ENCODE measurements at regions not wholly inside any gene's neighbourhood (a gene's known extent, or its start where the extent isn't known, plus 50 kb on each side); places are given as distances from the start of the nearest gene placed in this dataset.
"Not testable (repeated sequence)": the region's sequence is repeated elsewhere in the genome, so short reads cannot be mapped to it uniquely, and the experiment has no call there.

DNA sequence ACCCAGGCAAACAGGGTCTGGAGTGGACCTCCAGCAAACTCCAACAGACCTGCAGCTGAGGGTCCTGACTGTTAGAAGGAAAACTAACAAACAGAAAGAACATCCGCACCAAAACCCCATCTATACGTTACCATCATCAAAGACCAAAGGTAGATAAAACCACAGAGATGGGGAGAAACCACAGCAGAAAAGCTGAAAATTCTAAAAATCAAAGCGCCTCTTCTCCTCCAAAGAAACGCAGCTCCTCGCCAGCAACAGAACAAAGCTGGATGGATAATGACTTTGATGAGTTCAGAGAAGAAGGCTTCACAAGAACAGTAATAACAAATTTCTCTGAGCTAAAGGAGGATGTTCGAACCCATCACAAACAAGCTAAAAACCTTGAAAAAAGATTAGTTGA, 274.9 kb downstream of the IKZF2 start:
- not testable (repeated sequence) for TF ChIP-seq CTCF, POLR2A (IDR thresholded peaks at IDR 0.05)
